GM19324 (cell line): ENCODE measurements at regions not wholly inside any gene's neighbourhood (a gene's known extent, or its start where the extent isn't known, plus 50 kb on each side); places are given as distances from the start of the nearest gene placed in this dataset.

Experiments
- ATAC-seq: cut with Tn5 transposase; IDR thresholded peaks from one replicate; pipeline ENCODE4 v1.9.1; 2021; ENCODE audit warnings: mild to moderate bottlenecking, moderate library complexity; ENCODE audit not compliant: unreplicated experiment, low FRiP score

- ATAC-seq: no peak
Measured at GRCh38 chr3:31355807-31356206, 176.9 kb upstream of the STT3B start.

- no peak for ATAC-seq
Measured at GRCh38 chr3:31356941-31357340, 175.8 kb upstream of the STT3B start.

- ATAC-seq: no peak
Measured at GRCh38 chr3:31357451-31357850, 175.3 kb upstream of the STT3B start.

GRCh38 chr3:31358473-31359070 lies 174.2 kb upstream of the STT3B start:
- no peak for ATAC-seq

GRCh38 chr3:31361371-31362273 lies 171.1 kb upstream of the STT3B start:
- no peak for ATAC-seq

- no peak for ATAC-seq
Measured at GRCh38 chr3:31364188-31364587, 168.5 kb upstream of the STT3B start.

- ATAC-seq: no peak
Measured at GRCh38 chr3:31364711-31365110, 168.0 kb upstream of the STT3B start.

GRCh38 chr3:31367518-31367917 lies 165.2 kb upstream of the STT3B start:
- ATAC-seq: no peak

- ATAC-seq: no peak
Measured at GRCh38 chr3:31369637-31370379, 162.9 kb upstream of the STT3B start.

GRCh38 chr3:31370380-31370666 lies 162.4 kb upstream of the STT3B start:
- no peak for ATAC-seq

GRCh38 chr3:31370681-31371080 lies 162.0 kb upstream of the STT3B start:
- no peak for ATAC-seq

GRCh38 chr3:31371484-31372177 lies 161.1 kb upstream of the STT3B start:
- ATAC-seq: no peak

GRCh38 chr3:31373681-31374080 lies 159.0 kb upstream of the STT3B start:
- ATAC-seq: no peak

GRCh38 chr3:31377045-31377642 lies 155.6 kb upstream of the STT3B start:
- ATAC-seq: no peak

GRCh38 chr3:31378231-31378630 lies 154.5 kb upstream of the STT3B start:
- ATAC-seq: no peak

GRCh38 chr3:31379598-31379997 lies 153.1 kb upstream of the STT3B start:
- no peak for ATAC-seq

- ATAC-seq: no peak
Measured at GRCh38 chr3:31382856-31383255, 149.9 kb upstream of the STT3B start.

GRCh38 chr3:31384117-31384516 lies 148.6 kb upstream of the STT3B start:
- no peak for ATAC-seq

GRCh38 chr3:31389939-31390338 lies 142.8 kb upstream of the STT3B start:
- ATAC-seq: no peak

- ATAC-seq: no peak
Measured at GRCh38 chr3:31390466-31390865, 142.3 kb upstream of the STT3B start.

- ATAC-seq: no peak
Measured at GRCh38 chr3:31391150-31391549, 141.6 kb upstream of the STT3B start.
